Stimulated activated naive CD8-positive, alpha-beta T cell treated with anti-CD3 and anti-CD28 coated beads, Interleukin-15, amount 100 ng/mL, for 72 hours (primary cell): ENCODE measurements at regions not wholly inside any gene's neighbourhood (a gene's known extent, or its start where the extent isn't known, plus 50 kb on each side); places are given as distances from the start of the nearest gene placed in this dataset.

Experiments
- ATAC-seq: fragments of 150-1000 bp; cut with Tn5 transposase; 2 replicates; pipeline ENCODE4 v1.10.0; 2021; ENCODE audit warnings: mild to moderate bottlenecking, moderate library complexity
- DNase-seq, 2 donors: peaks; one replicate each; pipeline ENCODE4 v3.0.0; 2021 to 2022
- H3K27ac Mint-ChIP-seq, 2 donors: one replicate each; pipeline ENCODE4 v1.8.0; 2022; ENCODE audit warnings: mild to moderate bottlenecking in 2 of 2, mixed read lengths in 2 of 2, moderate library complexity in 2 of 2
- H3K27me3 Mint-ChIP-seq: one replicate; pipeline ENCODE4 v1.8.0; 2022; ENCODE audit warnings: mixed read lengths
- H3K4me1 Mint-ChIP-seq: one replicate; pipeline ENCODE4 v1.8.0; 2022; ENCODE audit warnings: mild to moderate bottlenecking, mixed read lengths
- H3K4me3 Mint-ChIP-seq, 2 donors: one replicate each; pipeline ENCODE4 v1.8.0; 2022; ENCODE audit warnings: mild to moderate bottlenecking in 2 of 2, mixed read lengths in 2 of 2, moderate library complexity in 1 of 2
- H3K9me3 Mint-ChIP-seq, 2 donors: one replicate each; pipeline ENCODE4 v1.8.0; 2022; ENCODE audit warnings: mixed read lengths in 2 of 2

GRCh38 chr1:163820226-163820625, 498.5 kb downstream of the NUF2 start:
- Mint-ChIP-seq H3K4me3 (no peak overlapping the region), H3K27me3 (no peaks in the 10 kb centered on the region), H3K27ac (no peak overlapping the region), H3K9me3 (peaks cover 5 to 14% of the 10 kb centered on the region in 2 donors), H3K4me1 (no peaks in the 10 kb centered on the region)
- DNase-seq (no peak), ATAC-seq (no peak)

GRCh38 chr1:163820766-163821165, 499.0 kb downstream of the NUF2 start:
- Mint-ChIP-seq H3K27me3 (no peaks in the 10 kb centered on the region), H3K4me3 (no peak overlapping the region), H3K9me3 (peaks cover 5 to 14% of the 10 kb centered on the region in 2 donors), H3K4me1 (no peaks in the 10 kb centered on the region), H3K27ac (no peak overlapping the region)
- DNase-seq, result no peak
- ATAC-seq, result no peak

GRCh38 chr1:163821679-163822078, 499.9 kb downstream of the NUF2 start:
- Mint-ChIP-seq H3K27ac (no peak overlapping the region), H3K9me3 (peaks cover 5 to 14% of the 10 kb centered on the region in 2 donors)
- DNase-seq, result no peak

GRCh38 chr1:163823017-163823416, 501.3 kb downstream of the NUF2 start:
- H3K27me3 Mint-ChIP-seq, result no peaks in the 10 kb centered on the region
- H3K9me3 Mint-ChIP-seq, result peaks cover 5 to 14% of the 10 kb centered on the region in 2 donors
- no peak overlapping the region for H3K27ac Mint-ChIP-seq
- no peak overlapping the region for H3K4me3 Mint-ChIP-seq
- no peak for ATAC-seq
- H3K4me1 Mint-ChIP-seq, result no peaks in the 10 kb centered on the region
- DNase-seq, result no peak

More at GRCh38 chr1:163821679-163822078, 499.9 kb downstream of the NUF2 start:
- Mint-ChIP-seq H3K27me3 (no peaks in the 10 kb centered on the region), H3K4me3 (no peak overlapping the region), H3K4me1 (no peaks in the 10 kb centered on the region)
- no peak for ATAC-seq

GRCh38 chr1:163824006-163824405, 502.3 kb downstream of the NUF2 start:
- peaks cover 5 to 14% of the 10 kb centered on the region in 2 donors for H3K9me3 Mint-ChIP-seq
- ATAC-seq (no peak), DNase-seq (no peak)

GRCh38 chr1:163824490-163824889, 502.7 kb downstream of the NUF2 start:
- H3K4me1 Mint-ChIP-seq, result no peaks in the 10 kb centered on the region
- no peak overlapping the region for H3K27ac Mint-ChIP-seq
- no peak overlapping the region for H3K4me3 Mint-ChIP-seq
- ATAC-seq (no peak), DNase-seq (no peak)
- peaks cover 10 to 14% of the 10 kb centered on the region in 2 donors for H3K9me3 Mint-ChIP-seq
- H3K27me3 Mint-ChIP-seq, result no peaks in the 10 kb centered on the region

More at GRCh38 chr1:163824006-163824405, 502.3 kb downstream of the NUF2 start:
- Mint-ChIP-seq H3K27me3 (no peaks in the 10 kb centered on the region), H3K27ac (no peak overlapping the region), H3K4me3 (no peak overlapping the region), H3K4me1 (no peaks in the 10 kb centered on the region)

- Mint-ChIP-seq H3K4me3 (no peak overlapping the region), H3K27ac (no peak overlapping the region), H3K4me1 (no peaks in the 10 kb centered on the region), H3K9me3 (peaks cover 10 to 14% of the 10 kb centered on the region in 2 donors), H3K27me3 (no peaks in the 10 kb centered on the region)
- DNase-seq (no peak), ATAC-seq (no peak)
Observed at GRCh38 chr1:163826500-163826899, 504.7 kb downstream of the NUF2 start.

GRCh38 chr1:163834778-163835177, 513.0 kb downstream of the NUF2 start:
- Mint-ChIP-seq H3K9me3 (peaks cover 4 to 8% of the 10 kb centered on the region in 2 donors), H3K4me1 (no peaks in the 10 kb centered on the region), H3K4me3 (no peak overlapping the region), H3K27me3 (no peaks in the 10 kb centered on the region), H3K27ac (no peak overlapping the region)
- DNase-seq (no peak), ATAC-seq (no peak)

GRCh38 chr1:163836481-163836880, 514.7 kb downstream of the NUF2 start:
- Mint-ChIP-seq H3K27ac (no peak overlapping the region), H3K4me1 (no peaks in the 10 kb centered on the region), H3K4me3 (no peak overlapping the region), H3K9me3 (peaks cover 4 to 8% of the 10 kb centered on the region in 2 donors), H3K27me3 (no peaks in the 10 kb centered on the region)
- ATAC-seq, result no peak
- DNase-seq, result no peak

GRCh38 chr1:163837206-163837605, 515.5 kb downstream of the NUF2 start:
- no peaks in the 10 kb centered on the region for H3K4me1 Mint-ChIP-seq
- DNase-seq (no peak), ATAC-seq (no peak)
- H3K4me3 Mint-ChIP-seq, result no peak overlapping the region
- no peaks in the 10 kb centered on the region for H3K27me3 Mint-ChIP-seq
- H3K9me3 Mint-ChIP-seq, result peaks cover 8 to 11% of the 10 kb centered on the region in 2 donors
- H3K27ac Mint-ChIP-seq, result no peak overlapping the region

GRCh38 chr1:163842571-163842970, 520.8 kb downstream of the NUF2 start:
- no peaks in the 10 kb centered on the region for H3K4me1 Mint-ChIP-seq
- ATAC-seq (no peak), DNase-seq (no peak)
- H3K27ac Mint-ChIP-seq, result no peak overlapping the region
- no peak overlapping the region for H3K4me3 Mint-ChIP-seq
- H3K9me3 Mint-ChIP-seq, result peaks cover 13 to 15% of the 10 kb centered on the region in 2 donors
- no peaks in the 10 kb centered on the region for H3K27me3 Mint-ChIP-seq

- DNase-seq, result no peak
- peaks cover 9 to 11% of the 10 kb centered on the region in 2 donors for H3K9me3 Mint-ChIP-seq
- ATAC-seq, result no peak
- no peak overlapping the region for H3K27ac Mint-ChIP-seq
- no peaks in the 10 kb centered on the region for H3K27me3 Mint-ChIP-seq
- no peak overlapping the region for H3K4me3 Mint-ChIP-seq
- H3K4me1 Mint-ChIP-seq, result no peaks in the 10 kb centered on the region
Observed at GRCh38 chr1:163844459-163844858, 522.7 kb downstream of the NUF2 start.

- no peaks in the 10 kb centered on the region for H3K27me3 Mint-ChIP-seq
- ATAC-seq (no peak), DNase-seq (no peak)
Observed at GRCh38 chr1:163845279-163845678, 523.5 kb downstream of the NUF2 start.

GRCh38 chr1:163863731-163864130, 542.0 kb downstream of the NUF2 start:
- no peaks in the 10 kb centered on the region for H3K4me1 Mint-ChIP-seq
- no peaks in the 10 kb centered on the region for H3K27me3 Mint-ChIP-seq
- ATAC-seq, result no peak
- no peak overlapping the region for H3K27ac Mint-ChIP-seq
- H3K4me3 Mint-ChIP-seq, result no peak overlapping the region
- peaks cover 11 to 20% of the 10 kb centered on the region in 2 donors for H3K9me3 Mint-ChIP-seq
- no peak for DNase-seq

More at GRCh38 chr1:163845279-163845678, 523.5 kb downstream of the NUF2 start:
- H3K9me3 Mint-ChIP-seq, result peaks cover 9 to 11% of the 10 kb centered on the region in 2 donors
- H3K4me3 Mint-ChIP-seq, result no peak overlapping the region
- no peak overlapping the region for H3K27ac Mint-ChIP-seq
- no peaks in the 10 kb centered on the region for H3K4me1 Mint-ChIP-seq

GRCh38 chr1:163864207-163864606, 542.5 kb downstream of the NUF2 start:
- ATAC-seq (no peak), DNase-seq (no peak)
- no peaks in the 10 kb centered on the region for H3K4me1 Mint-ChIP-seq
- H3K27me3 Mint-ChIP-seq, result no peaks in the 10 kb centered on the region
- no peak overlapping the region for H3K4me3 Mint-ChIP-seq
- H3K9me3 Mint-ChIP-seq, result peaks cover 11 to 20% of the 10 kb centered on the region in 2 donors
- no peak overlapping the region for H3K27ac Mint-ChIP-seq

- no peak for ATAC-seq
- no peak for DNase-seq
- no peak overlapping the region for H3K4me3 Mint-ChIP-seq
- no peaks in the 10 kb centered on the region for H3K27me3 Mint-ChIP-seq
- H3K9me3 Mint-ChIP-seq, result peaks cover 18 to 27% of the 10 kb centered on the region in 2 donors
- no peak overlapping the region for H3K27ac Mint-ChIP-seq
- H3K4me1 Mint-ChIP-seq, result no peaks in the 10 kb centered on the region
Observed at GRCh38 chr1:163866564-163866963, 544.8 kb downstream of the NUF2 start.

GRCh38 chr1:163870666-163871065, 548.9 kb downstream of the NUF2 start:
- Mint-ChIP-seq H3K27ac (no peak overlapping the region), H3K4me3 (no peak overlapping the region), H3K4me1 (no peaks in the 10 kb centered on the region), H3K9me3 (peaks cover 11 to 13% of the 10 kb centered on the region in 2 donors), H3K27me3 (no peaks in the 10 kb centered on the region)
- no peak for DNase-seq
- no peak for ATAC-seq
